GM23338 (cell line): ENCODE measurements at regions not wholly inside any gene's neighbourhood (a gene's known extent, or its start where the extent isn't known, plus 50 kb on each side); places are given as distances from the start of the nearest gene placed in this dataset.

Experiments used
- CREB1 ChIP-seq: fragments of 250-450 bp; sonication (Bioruptor Pico); IDR thresholded peaks from 2 replicates; pipeline ENCODE4 v1.5.0; 2020; ENCODE audit warnings: low read depth, mild to moderate bottlenecking, moderate library complexity
- EZH2 ChIP-seq: fragments of 200-600 bp; sonication (generic); IDR thresholded peaks from one replicate; pipeline ENCODE4 v1.8.0; 2017; ENCODE audit warnings: antibody characterized with exemption, mild to moderate bottlenecking, low read depth; ENCODE audit not compliant: unreplicated experiment
- EZH2phosphoT487 ChIP-seq: fragments of 200-600 bp; sonication (generic); IDR thresholded peaks from one replicate; pipeline ENCODE4 v1.8.1; 2018; ENCODE audit warnings: antibody characterized with exemption; ENCODE audit not compliant: unreplicated experiment
- JUNB ChIP-seq: IDR thresholded peaks from one replicate; pipeline ENCODE4 v1.6.1; 2016; ENCODE audit warnings: antibody characterized with exemption; ENCODE audit not compliant: unreplicated experiment
- POLR2AphosphoS5 ChIP-seq: IDR thresholded peaks from 2 replicates; pipeline ENCODE4 v1.6.1; 2016; ENCODE audit warnings: antibody characterized with exemption, low read depth
- TF ChIP-seq, protein P1 (sequence below): IDR thresholded peaks from 2 replicates; pipeline ENCODE4 v1.6.1; 2016; ENCODE audit warnings: antibody characterized with exemption
- TF ChIP-seq, protein P2 (sequence below), 2 experiments: fragments of 200-600 bp in 1 of 2; sonication (generic) in 1 of 2; conservative IDR thresholded peaks; 2 replicates each; pipeline versions ENCODE4 v1.5.1 to v1.6.1; 2016 to 2017; ENCODE audit warnings: antibody characterized with exemption in 2 of 2, low read depth in 2 of 2, mild to moderate bottlenecking in 2 of 2, moderate library complexity in 1 of 2
- TF ChIP-seq, protein P3 (sequence below): IDR thresholded peaks from one replicate; pipeline ENCODE4 v1.6.1; 2018; ENCODE audit warnings: antibody characterized with exemption; ENCODE audit not compliant: unreplicated experiment

DNA sequence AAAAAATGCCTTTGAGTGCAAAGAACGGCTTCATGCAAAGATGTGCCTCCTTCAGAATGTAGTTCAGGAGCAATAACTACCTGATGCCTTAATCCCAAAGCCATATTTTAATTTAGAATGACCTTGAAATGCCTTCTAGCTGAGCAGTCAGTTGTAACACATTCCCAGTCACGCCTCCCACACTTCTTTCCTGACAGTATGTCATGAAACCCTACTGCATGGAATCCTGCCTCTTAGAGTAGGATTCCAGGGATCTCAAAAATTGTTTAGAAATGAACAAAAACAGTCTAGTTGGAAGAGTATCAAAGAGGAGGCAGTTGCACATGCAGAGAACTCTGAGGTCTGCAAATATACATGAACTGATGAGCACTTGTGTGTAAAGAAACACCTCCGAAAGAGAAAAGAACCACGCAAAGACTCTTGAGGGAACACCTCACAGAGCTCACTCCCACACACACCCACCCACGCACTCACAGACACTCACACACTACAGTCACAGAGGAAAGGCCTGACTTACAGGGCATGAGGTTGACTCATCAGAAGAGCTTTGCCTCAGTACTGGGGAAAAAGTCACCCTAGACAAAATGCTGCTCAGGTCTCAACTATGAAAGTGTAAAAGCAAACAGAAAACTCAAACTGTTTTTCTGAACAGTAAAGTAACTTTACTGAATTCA lies 77.4 kb downstream of the GGTLC2 start:
- TF ChIP-seq POLR2AphosphoS5: no peak
- TF ChIP-seq EZH2: no peak
- TF ChIP-seq, protein P1, sequence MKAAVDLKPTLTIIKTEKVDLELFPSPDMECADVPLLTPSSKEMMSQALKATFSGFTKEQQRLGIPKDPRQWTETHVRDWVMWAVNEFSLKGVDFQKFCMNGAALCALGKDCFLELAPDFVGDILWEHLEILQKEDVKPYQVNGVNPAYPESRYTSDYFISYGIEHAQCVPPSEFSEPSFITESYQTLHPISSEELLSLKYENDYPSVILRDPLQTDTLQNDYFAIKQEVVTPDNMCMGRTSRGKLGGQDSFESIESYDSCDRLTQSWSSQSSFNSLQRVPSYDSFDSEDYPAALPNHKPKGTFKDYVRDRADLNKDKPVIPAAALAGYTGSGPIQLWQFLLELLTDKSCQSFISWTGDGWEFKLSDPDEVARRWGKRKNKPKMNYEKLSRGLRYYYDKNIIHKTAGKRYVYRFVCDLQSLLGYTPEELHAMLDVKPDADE: no peak
- TF ChIP-seq, protein P2, sequence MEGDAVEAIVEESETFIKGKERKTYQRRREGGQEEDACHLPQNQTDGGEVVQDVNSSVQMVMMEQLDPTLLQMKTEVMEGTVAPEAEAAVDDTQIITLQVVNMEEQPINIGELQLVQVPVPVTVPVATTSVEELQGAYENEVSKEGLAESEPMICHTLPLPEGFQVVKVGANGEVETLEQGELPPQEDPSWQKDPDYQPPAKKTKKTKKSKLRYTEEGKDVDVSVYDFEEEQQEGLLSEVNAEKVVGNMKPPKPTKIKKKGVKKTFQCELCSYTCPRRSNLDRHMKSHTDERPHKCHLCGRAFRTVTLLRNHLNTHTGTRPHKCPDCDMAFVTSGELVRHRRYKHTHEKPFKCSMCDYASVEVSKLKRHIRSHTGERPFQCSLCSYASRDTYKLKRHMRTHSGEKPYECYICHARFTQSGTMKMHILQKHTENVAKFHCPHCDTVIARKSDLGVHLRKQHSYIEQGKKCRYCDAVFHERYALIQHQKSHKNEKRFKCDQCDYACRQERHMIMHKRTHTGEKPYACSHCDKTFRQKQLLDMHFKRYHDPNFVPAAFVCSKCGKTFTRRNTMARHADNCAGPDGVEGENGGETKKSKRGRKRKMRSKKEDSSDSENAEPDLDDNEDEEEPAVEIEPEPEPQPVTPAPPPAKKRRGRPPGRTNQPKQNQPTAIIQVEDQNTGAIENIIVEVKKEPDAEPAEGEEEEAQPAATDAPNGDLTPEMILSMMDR (conservative IDR thresholded peaks at IDR 0.05; ENCODE audit: low read depth in 2 of 2): no peak
- TF ChIP-seq, protein P3, sequence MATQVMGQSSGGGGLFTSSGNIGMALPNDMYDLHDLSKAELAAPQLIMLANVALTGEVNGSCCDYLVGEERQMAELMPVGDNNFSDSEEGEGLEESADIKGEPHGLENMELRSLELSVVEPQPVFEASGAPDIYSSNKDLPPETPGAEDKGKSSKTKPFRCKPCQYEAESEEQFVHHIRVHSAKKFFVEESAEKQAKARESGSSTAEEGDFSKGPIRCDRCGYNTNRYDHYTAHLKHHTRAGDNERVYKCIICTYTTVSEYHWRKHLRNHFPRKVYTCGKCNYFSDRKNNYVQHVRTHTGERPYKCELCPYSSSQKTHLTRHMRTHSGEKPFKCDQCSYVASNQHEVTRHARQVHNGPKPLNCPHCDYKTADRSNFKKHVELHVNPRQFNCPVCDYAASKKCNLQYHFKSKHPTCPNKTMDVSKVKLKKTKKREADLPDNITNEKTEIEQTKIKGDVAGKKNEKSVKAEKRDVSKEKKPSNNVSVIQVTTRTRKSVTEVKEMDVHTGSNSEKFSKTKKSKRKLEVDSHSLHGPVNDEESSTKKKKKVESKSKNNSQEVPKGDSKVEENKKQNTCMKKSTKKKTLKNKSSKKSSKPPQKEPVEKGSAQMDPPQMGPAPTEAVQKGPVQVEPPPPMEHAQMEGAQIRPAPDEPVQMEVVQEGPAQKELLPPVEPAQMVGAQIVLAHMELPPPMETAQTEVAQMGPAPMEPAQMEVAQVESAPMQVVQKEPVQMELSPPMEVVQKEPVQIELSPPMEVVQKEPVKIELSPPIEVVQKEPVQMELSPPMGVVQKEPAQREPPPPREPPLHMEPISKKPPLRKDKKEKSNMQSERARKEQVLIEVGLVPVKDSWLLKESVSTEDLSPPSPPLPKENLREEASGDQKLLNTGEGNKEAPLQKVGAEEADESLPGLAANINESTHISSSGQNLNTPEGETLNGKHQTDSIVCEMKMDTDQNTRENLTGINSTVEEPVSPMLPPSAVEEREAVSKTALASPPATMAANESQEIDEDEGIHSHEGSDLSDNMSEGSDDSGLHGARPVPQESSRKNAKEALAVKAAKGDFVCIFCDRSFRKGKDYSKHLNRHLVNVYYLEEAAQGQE: no peak
- TF ChIP-seq EZH2phosphoT487: no peak
- TF ChIP-seq CREB1 (CRISPR knock-in tag): no peak
- no peak for TF ChIP-seq JUNB
